AG09319 (cell line): ENCODE measurements at regions not wholly inside any gene's neighbourhood (a gene's known extent, or its start where the extent isn't known, plus 50 kb on each side); places are given as distances from the start of the nearest gene placed in this dataset.
"Not testable (repeated sequence)": the region's sequence is repeated elsewhere in the genome, so short reads cannot be mapped to it uniquely, and the experiment has no call there.

Experiments
- DNase-seq: peaks from one replicate; pipeline ENCODE4 v3.0.0-alpha.2; 2010; ENCODE audit warnings: low read depth; ENCODE audit errors: extremely low read depth
- CTCF ChIP-seq: IDR thresholded peaks from 2 replicates; pipeline ENCODE4 v1.5.1; 2011; ENCODE audit warnings: low read depth, mild to moderate bottlenecking, inconsistent platforms, low read length, moderate library complexity

GRCh38 chr5:84437673-84438315 is 53.1 kb upstream of the EDIL3 start:
- DNase-seq, result peak; percentile 18
- no peak for TF ChIP-seq CTCF

DNA sequence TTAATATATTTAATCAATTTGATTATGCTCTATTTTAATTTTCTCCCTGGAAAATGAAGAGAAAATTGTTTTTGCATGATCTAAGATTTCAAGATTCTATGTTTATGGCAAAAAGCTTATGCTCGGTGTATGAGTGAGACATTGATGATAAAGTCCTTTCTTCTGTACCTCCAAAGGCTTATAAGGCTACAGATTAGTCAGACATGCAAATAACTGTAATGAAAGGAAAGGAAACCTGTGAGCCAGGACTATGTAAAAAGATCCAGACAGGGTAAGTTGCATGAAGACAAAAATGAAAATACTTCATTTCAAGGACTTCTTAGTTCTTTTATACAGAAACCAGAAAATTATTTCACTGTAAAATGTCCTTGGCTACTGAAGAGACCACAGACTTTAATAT is 52.2 kb upstream of the EDIL3 start:
- no peak for DNase-seq
- TF ChIP-seq CTCF, result no peak

- DNase-seq, result not testable (repeated sequence)
These were observed 51.2 kb upstream of the EDIL3 start for GRCh38 chr5:84435861-84436346.
